ENCODE measurements at regions not wholly inside any gene's neighbourhood (a gene's known extent, or its start where the extent isn't known, plus 50 kb on each side); places are given as distances from the start of the nearest gene placed in this dataset.

DNA sequence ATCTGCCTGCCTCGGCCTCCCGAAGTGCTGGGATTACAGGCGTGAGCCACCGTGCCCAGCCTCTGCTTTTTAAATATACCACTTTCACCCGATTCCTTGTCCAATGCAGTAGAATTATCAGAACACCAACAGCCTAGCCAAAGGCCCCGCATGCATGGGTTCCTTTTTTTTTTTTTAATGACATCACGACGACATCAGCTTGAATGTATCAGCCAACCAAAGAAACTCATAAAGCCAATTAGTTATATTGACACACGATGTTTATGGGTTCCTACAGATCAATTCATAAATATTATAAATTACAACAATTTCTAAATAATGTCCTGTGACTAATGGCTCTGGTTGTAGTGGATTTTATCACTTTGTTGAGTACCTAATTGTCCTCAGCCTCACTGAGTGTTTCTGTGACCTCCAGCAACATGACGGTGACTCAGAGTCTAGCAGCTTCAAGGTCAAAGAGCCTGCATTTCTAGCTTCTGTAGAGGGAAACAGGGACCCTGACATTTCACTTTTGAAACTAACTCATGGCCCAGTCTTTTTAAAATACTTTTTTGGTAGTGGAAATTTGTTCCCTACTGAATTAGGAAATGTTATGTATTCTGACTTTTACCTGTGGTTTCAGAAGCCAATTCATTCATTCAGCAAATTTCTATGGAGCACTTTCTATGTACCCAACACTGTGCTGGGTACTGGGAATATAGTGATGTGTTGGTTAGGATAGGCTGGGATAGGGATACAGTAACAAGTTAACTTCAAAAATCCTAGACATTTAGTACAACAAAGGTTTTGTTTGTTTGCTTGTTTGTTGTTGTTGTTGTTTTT lies 144.1 kb downstream of the SUDS3 start:
- Mint-ChIP-seq H3K27ac (no peak overlapping the region), H3K27me3 (peaks cover 0 to 12% of the 10 kb centered on the region in 2 donors), H3K36me3 (no peaks in the 10 kb centered on the region), H3K9me3 (peaks cover 5% of the 10 kb centered on the region), H3K4me3 (no peak overlapping the region), H3K4me1 (ENCODE audit: low read depth in 2 of 2) (no peaks in the 10 kb centered on the region)
- ATAC-seq (no peak), DNase-seq (ENCODE audit: low spot score) (no peak)

DNA sequence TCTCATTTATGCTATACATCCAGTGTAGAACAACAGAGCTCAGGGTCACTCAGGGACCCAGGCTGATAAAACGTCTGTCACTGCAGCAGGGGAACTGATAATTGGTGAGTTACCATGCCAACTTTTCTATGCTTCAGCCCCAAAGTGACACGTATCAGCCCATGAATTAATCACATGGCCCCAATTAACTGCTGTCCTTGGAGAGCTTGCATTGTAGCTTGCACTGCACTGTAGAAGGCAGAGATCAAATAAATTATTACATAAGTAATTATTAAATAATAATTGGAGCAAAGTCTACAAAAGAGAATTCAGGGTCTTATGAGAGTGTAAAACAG lies 144.6 kb downstream of the SUDS3 start:
- Mint-ChIP-seq H3K4me3 (no peak overlapping the region), H3K4me1 (ENCODE audit: low read depth in 2 of 2) (no peaks in the 10 kb centered on the region), H3K9me3 (peaks cover 5% of the 10 kb centered on the region), H3K27ac (no peak overlapping the region), H3K36me3 (no peaks in the 10 kb centered on the region), H3K27me3 (peaks cover 0 to 14% of the 10 kb centered on the region in 2 donors)
- ATAC-seq: no peak
- no peak for DNase-seq (ENCODE audit: low spot score)

- ATAC-seq: no peak
These were observed 148.1 kb downstream of the SUDS3 start for GRCh38 chr12:118524446-118524845.

DNA sequence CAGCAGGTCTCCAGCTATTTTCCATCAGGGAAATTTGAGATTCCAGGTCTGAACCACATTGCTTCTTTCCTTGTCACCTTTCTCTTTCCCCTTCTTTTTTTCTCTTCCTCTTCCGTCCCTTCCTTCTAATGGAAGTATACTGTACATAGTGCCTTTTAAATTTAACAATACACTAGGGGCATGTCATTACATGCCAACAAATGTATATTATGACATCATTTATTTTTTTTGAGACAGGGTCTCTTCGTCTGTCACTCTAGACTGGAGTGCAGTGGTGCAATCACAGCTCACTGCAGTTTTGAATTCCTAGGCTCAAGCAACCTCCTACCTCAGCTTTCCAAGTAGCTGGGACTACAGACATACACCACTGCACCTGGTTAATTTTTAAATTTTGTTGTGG lies 148.9 kb downstream of the SUDS3 start:
- Mint-ChIP-seq H3K36me3 (no peaks in the 10 kb centered on the region), H3K27ac (no peak overlapping the region), H3K4me1 (ENCODE audit: low read depth in 2 of 2) (no peaks in the 10 kb centered on the region), H3K4me3 (no peak overlapping the region), H3K9me3 (peaks cover 6% of the 10 kb centered on the region), H3K27me3 (peaks cover 4 to 14% of the 10 kb centered on the region in 2 donors)
- DNase-seq (ENCODE audit: low spot score) (no peak), ATAC-seq (no peak)

More at GRCh38 chr12:118524446-118524845, 148.1 kb downstream of the SUDS3 start:
- no peaks in the 10 kb centered on the region for H3K36me3 Mint-ChIP-seq
- H3K27ac Mint-ChIP-seq: no peak overlapping the region
- H3K4me1 Mint-ChIP-seq (ENCODE audit: low read depth in 2 of 2): no peaks in the 10 kb centered on the region
- no peak for DNase-seq (ENCODE audit: low spot score)
- H3K9me3 Mint-ChIP-seq: peaks cover 3% of the 10 kb centered on the region
- H3K4me3 Mint-ChIP-seq: no peak overlapping the region
- peaks cover 0 to 6% of the 10 kb centered on the region in 2 donors for H3K27me3 Mint-ChIP-seq

- ATAC-seq (no peak), DNase-seq (ENCODE audit: low spot score) (no peak)
- Mint-ChIP-seq H3K27me3 (peaks cover 4 to 19% of the 10 kb centered on the region in 2 donors), H3K9me3 (peaks cover 9% of the 10 kb centered on the region), H3K27ac (no peak overlapping the region), H3K36me3 (no peaks in the 10 kb centered on the region), H3K4me1 (ENCODE audit: low read depth in 2 of 2) (no peaks in the 10 kb centered on the region), H3K4me3 (no peak overlapping the region)
These were observed 150.1 kb downstream of the SUDS3 start for GRCh38 chr12:118526255-118527095.

GRCh38 chr12:118527310-118527709 lies 151.0 kb downstream of the SUDS3 start:
- no peak for DNase-seq (ENCODE audit: low spot score)
- Mint-ChIP-seq H3K27ac (no peak overlapping the region), H3K4me1 (ENCODE audit: low read depth in 2 of 2) (no peaks in the 10 kb centered on the region), H3K4me3 (no peak overlapping the region), H3K9me3 (peaks cover 9% of the 10 kb centered on the region), H3K27me3 (peaks cover 4 to 19% of the 10 kb centered on the region in 2 donors), H3K36me3 (no peaks in the 10 kb centered on the region)
- no peak for ATAC-seq

DNA sequence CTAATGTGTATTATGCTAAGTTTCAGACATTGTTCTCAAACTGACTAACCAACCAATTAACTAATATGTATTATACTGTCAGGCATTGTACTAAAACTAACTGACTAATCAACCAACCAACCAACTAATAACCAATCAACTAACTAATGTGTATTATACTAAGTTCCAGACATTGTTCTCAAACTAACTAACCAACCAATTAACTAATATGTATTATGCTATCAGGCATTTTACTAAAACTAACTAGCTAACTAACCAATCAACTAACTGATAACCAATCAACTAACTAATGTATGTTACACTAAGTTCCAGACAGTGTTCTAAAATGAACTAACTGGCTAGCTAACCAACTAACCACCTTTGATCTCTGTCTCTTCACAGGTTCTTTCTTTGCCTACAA lies 152.3 kb downstream of the SUDS3 start:
- DNase-seq (ENCODE audit: low spot score): no peak
- Mint-ChIP-seq H3K4me1 (ENCODE audit: low read depth in 2 of 2) (no peaks in the 10 kb centered on the region), H3K36me3 (no peaks in the 10 kb centered on the region), H3K4me3 (no peak overlapping the region), H3K27me3 (peaks cover 6 to 19% of the 10 kb centered on the region in 2 donors), H3K9me3 (peaks cover 9% of the 10 kb centered on the region), H3K27ac (no peak overlapping the region)
- ATAC-seq: no peak

GRCh38 chr12:118534003-118534402 lies 157.6 kb downstream of the SUDS3 start:
- Mint-ChIP-seq H3K27ac (no peak overlapping the region), H3K27me3 (peaks cover 12 to 28% of the 10 kb centered on the region in 2 donors), H3K4me1 (ENCODE audit: low read depth in 2 of 2) (no peaks in the 10 kb centered on the region), H3K4me3 (no peak overlapping the region), H3K36me3 (no peaks in the 10 kb centered on the region), H3K9me3 (peaks cover 6% of the 10 kb centered on the region)
- ATAC-seq (no peak), DNase-seq (ENCODE audit: low spot score) (no peak)

- no peak for ATAC-seq
- no peaks in the 10 kb centered on the region for H3K9me3 Mint-ChIP-seq
- peaks cover 12 to 16% of the 10 kb centered on the region in 2 donors for H3K27me3 Mint-ChIP-seq
- no peak overlapping the region for H3K4me3 Mint-ChIP-seq
- H3K4me1 Mint-ChIP-seq (ENCODE audit: low read depth in 2 of 2): no peaks in the 10 kb centered on the region
- no peak for DNase-seq (ENCODE audit: low spot score)
- H3K27ac Mint-ChIP-seq: no peak overlapping the region
- no peaks in the 10 kb centered on the region for H3K36me3 Mint-ChIP-seq
These were observed 160.1 kb downstream of the SUDS3 start for GRCh38 chr12:118536306-118536906.

- Mint-ChIP-seq H3K27ac (no peak overlapping the region), H3K27me3 (peaks cover 12 to 16% of the 10 kb centered on the region in 2 donors), H3K4me1 (ENCODE audit: low read depth in 2 of 2) (no peaks in the 10 kb centered on the region), H3K36me3 (no peaks in the 10 kb centered on the region), H3K9me3 (no peaks in the 10 kb centered on the region), H3K4me3 (no peak overlapping the region)
- ATAC-seq (no peak), DNase-seq (ENCODE audit: low spot score) (no peak)
These were observed 161.1 kb downstream of the SUDS3 start for GRCh38 chr12:118537481-118537917.

- no peak for ATAC-seq
- Mint-ChIP-seq H3K27me3 (peaks cover 10 to 15% of the 10 kb centered on the region in 2 donors), H3K36me3 (no peaks in the 10 kb centered on the region), H3K4me1 (ENCODE audit: low read depth in 2 of 2) (no peaks in the 10 kb centered on the region), H3K27ac (no peak overlapping the region), H3K9me3 (no peaks in the 10 kb centered on the region), H3K4me3 (no peak overlapping the region)
- DNase-seq (ENCODE audit: low spot score): no peak
These were observed 164.7 kb downstream of the SUDS3 start for GRCh38 chr12:118541071-118541470.

DNA sequence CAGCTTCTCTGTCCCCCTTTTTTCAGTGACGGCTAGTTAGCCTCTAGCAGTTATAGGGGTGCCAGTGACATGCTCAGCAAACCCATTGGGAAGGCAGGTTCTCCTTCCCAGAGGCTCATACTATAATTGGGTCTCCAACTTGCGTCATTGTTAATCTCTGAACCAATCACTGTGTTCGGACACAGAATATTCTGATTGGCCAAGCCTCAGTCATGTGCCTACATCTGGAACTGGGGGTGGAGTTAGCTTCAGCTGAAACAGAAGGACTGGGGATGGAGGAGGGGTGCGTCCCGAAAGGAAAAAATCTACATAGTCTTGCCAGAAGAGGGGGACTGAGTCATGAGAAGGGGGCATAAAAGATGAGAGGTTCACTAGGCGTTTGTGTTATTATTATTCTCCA lies 165.6 kb downstream of the SUDS3 start:
- no peak for DNase-seq (ENCODE audit: low spot score)
- Mint-ChIP-seq H3K4me3 (no peak overlapping the region), H3K4me1 (ENCODE audit: low read depth in 2 of 2) (no peaks in the 10 kb centered on the region), H3K36me3 (no peaks in the 10 kb centered on the region), H3K9me3 (peaks cover 2% of the 10 kb centered on the region), H3K27ac (no peak overlapping the region), H3K27me3 (peaks cover 6 to 8% of the 10 kb centered on the region in 2 donors)
- ATAC-seq: no peak

DNA sequence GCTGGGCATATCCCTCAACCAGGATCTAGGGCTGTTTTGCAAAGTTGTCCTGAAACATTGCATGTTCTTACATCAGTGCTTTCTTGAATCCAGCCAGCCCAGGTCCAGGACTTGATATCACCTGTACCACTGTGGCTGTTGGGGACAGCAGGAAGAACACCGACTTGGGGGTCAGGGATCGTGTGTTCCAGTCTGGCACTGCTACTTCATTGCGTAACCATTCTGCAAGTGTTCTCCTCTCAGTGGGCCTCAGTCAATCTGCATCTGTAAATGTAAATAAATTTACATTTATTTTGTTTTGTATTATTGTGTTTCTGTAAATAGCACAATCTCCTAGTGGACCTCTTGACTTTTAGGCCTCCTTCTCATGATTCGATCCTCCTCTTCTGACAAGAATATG lies 167.3 kb downstream of the SUDS3 start:
- Mint-ChIP-seq H3K4me1 (ENCODE audit: low read depth in 2 of 2) (no peaks in the 10 kb centered on the region), H3K27ac (no peak overlapping the region), H3K4me3 (no peak overlapping the region), H3K27me3 (peaks cover 4 to 7% of the 10 kb centered on the region in 2 donors), H3K36me3 (no peaks in the 10 kb centered on the region), H3K9me3 (peaks cover 4% of the 10 kb centered on the region)
- no peak for DNase-seq (ENCODE audit: low spot score)
- no peak for ATAC-seq

- ATAC-seq (no peak), DNase-seq (ENCODE audit: low spot score) (no peak)
- H3K9me3 Mint-ChIP-seq: peaks cover 4% of the 10 kb centered on the region
- H3K27me3 Mint-ChIP-seq: peaks cover 1 to 5% of the 10 kb centered on the region in 2 donors
- no peak overlapping the region for H3K4me3 Mint-ChIP-seq
- no peaks in the 10 kb centered on the region for H3K36me3 Mint-ChIP-seq
- H3K27ac Mint-ChIP-seq: no peak overlapping the region
- no peaks in the 10 kb centered on the region for H3K4me1 Mint-ChIP-seq (ENCODE audit: low read depth in 2 of 2)
These were observed 168.2 kb downstream of the SUDS3 start for GRCh38 chr12:118544569-118544968.

Data from natural killer cell treated with Interleukin-12 subunit alpha and Interleukin-12 subunit beta and Interleukin-15 and Interleukin-18, amount 100 ng/mL, for 72 hours (primary cell).